ENCODE measurements at regions not wholly inside any gene's neighbourhood (a gene's known extent, or its start where the extent isn't known, plus 50 kb on each side); places are given as distances from the start of the nearest gene placed in this dataset.
"Not testable (repeated sequence)": the region's sequence is repeated elsewhere in the genome, so short reads cannot be mapped to it uniquely, and the experiment has no call there.

DNA sequence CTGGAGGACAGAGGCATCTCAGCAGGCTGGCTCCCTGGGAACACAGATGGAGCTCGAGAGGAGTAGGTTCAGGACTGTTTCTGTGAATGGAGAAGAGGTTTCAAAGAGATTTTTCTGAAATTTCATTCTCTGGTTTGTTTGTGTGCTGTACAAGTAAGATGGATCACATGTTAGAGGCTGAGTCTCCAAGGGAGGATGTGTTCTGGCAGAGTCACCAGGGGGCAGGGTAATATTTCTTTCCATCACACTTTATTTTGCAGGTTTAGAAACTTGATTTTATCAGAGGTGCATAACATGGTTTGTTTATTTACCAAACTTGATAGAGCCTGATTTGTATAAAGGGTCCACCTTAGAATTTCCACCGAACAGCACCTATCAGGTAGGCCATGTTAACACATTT lies 69.2 kb upstream of the ARL15 start:
- TF ChIP-seq, protein P1, sequence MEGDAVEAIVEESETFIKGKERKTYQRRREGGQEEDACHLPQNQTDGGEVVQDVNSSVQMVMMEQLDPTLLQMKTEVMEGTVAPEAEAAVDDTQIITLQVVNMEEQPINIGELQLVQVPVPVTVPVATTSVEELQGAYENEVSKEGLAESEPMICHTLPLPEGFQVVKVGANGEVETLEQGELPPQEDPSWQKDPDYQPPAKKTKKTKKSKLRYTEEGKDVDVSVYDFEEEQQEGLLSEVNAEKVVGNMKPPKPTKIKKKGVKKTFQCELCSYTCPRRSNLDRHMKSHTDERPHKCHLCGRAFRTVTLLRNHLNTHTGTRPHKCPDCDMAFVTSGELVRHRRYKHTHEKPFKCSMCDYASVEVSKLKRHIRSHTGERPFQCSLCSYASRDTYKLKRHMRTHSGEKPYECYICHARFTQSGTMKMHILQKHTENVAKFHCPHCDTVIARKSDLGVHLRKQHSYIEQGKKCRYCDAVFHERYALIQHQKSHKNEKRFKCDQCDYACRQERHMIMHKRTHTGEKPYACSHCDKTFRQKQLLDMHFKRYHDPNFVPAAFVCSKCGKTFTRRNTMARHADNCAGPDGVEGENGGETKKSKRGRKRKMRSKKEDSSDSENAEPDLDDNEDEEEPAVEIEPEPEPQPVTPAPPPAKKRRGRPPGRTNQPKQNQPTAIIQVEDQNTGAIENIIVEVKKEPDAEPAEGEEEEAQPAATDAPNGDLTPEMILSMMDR (IDR thresholded peaks at IDR 0.05): no peak
- no peak for TF ChIP-seq POLR2A (IDR thresholded peaks at IDR 0.05)
- no peak overlapping the region for H3K27ac ChIP-seq
- DNase-seq: no peak
- no peak overlapping the region for H3K4me3 ChIP-seq
- H3K9me3 ChIP-seq: no peaks in the 10 kb centered on the region
- no peaks in the 10 kb centered on the region for H3K36me3 ChIP-seq
- no peaks in the 10 kb centered on the region for H3K27me3 ChIP-seq
- peaks cover 0 to 4% (median 0%) of the 10 kb centered on the region in 4 donors for H3K4me1 ChIP-seq

DNA sequence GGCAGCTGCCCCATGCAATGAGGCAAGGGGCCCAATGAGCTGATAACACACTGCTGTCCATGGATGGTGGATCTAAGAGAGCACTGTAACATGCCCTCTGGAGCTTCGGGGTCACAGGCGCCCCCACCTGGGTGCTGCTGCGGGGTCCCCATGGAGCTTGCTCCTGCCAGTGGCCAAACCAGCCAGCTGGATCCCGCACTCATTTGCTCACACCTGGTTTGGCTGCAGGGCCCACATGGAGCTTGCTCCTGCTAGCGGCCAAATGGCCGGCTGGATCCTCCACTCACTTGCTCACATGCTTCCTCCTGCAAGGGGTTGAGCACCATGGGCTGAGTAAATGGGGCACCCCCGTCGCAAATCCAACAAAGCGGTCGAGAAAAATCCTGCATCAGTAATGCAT lies 68.3 kb upstream of the ARL15 start:
- Histone ChIP-seq H3K9me3 (no peaks in the 10 kb centered on the region), H3K36me3 (no peaks in the 10 kb centered on the region), H3K27ac (no peak overlapping the region), H3K27me3 (no peaks in the 10 kb centered on the region), H3K4me3 (no peak overlapping the region), H3K4me1 (no peaks in the 10 kb centered on the region)
- no peak for DNase-seq
- TF ChIP-seq POLR2A (IDR thresholded peaks at IDR 0.05): no peak
- TF ChIP-seq, protein P1 (IDR thresholded peaks at IDR 0.05): no peak

DNA sequence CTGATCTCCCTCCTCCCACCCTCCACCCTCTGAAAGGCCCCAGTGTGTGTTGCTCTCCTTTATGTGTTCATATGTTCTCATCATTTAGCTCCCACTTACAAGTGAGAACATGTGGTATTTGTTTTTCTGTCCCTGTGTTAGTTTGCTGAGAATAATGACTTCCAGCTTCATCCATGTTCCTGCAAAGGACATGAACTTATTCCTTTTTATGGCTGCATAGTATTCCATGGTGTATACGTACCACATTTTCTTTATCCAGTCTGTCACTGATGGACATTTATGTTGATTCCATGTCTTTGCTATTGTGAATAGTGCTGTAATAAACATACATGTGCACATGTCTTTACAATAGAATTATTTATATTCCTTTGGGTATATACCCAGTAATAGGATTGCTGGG lies 67.0 kb upstream of the ARL15 start:
- not testable (repeated sequence) for DNase-seq, H3K4me3 ChIP-seq, H3K27ac ChIP-seq, H3K36me3 ChIP-seq, H3K9me3 ChIP-seq, H3K27me3 ChIP-seq, H3K4me1 ChIP-seq

DNA sequence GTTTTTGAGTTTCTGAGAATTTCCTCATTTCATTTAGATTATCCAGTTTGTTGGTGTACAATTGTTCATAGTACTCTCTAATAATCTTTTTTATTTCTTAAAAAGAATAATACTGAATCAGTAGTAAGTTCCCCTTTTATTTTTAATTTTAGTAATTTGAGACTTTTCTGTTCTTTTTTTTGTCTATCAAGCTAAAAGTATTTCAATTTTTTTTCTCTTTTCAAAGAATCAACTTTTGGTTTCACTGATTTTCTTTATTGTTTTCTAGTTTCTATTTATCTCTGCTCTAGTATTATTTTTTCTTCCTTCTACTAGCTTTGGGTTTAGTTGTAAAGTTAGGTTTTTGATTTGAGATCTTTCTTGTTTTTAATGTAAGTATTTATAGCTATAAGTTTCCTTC lies 60.6 kb upstream of the ARL15 start:
- no peak for TF ChIP-seq POLR2A (IDR thresholded peaks at IDR 0.05)
- TF ChIP-seq, protein P1 (IDR thresholded peaks at IDR 0.05): no peak
- Histone ChIP-seq H3K27me3 (no peaks in the 10 kb centered on the region), H3K27ac (no peak overlapping the region), H3K9me3 (no peaks in the 10 kb centered on the region), H3K4me3 (no peak overlapping the region), H3K36me3 (no peaks in the 10 kb centered on the region), H3K4me1 (no peaks in the 10 kb centered on the region)
- no peak for DNase-seq

DNA sequence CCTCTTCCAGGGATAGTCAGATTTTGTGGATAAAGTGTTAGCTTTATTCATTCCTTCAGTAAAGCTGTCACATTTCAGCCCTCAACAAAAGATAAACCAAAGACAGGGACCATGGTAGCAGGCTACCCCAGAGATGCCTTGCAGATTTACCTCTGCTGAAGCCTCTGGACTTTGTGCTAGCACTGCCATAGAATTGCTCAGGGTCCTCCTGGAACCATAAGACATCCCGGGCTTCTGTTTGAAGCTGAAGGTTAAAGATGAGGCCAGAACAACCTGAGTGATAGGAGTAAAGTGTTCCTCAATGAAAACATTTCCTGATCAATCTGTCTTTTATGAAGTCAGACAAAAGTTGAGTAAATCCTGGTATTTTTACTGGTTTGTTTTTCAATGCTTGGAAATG lies 57.5 kb upstream of the ARL15 start:
- Histone ChIP-seq H3K4me3 (no peak overlapping the region), H3K9me3 (no peaks in the 10 kb centered on the region), H3K4me1 (no peaks in the 10 kb centered on the region), H3K27me3 (no peaks in the 10 kb centered on the region), H3K27ac (no peak overlapping the region), H3K36me3 (no peaks in the 10 kb centered on the region)
- no peak for TF ChIP-seq POLR2A (IDR thresholded peaks at IDR 0.05)
- TF ChIP-seq, protein P1 (IDR thresholded peaks at IDR 0.05): no peak
- DNase-seq: no peak

DNA sequence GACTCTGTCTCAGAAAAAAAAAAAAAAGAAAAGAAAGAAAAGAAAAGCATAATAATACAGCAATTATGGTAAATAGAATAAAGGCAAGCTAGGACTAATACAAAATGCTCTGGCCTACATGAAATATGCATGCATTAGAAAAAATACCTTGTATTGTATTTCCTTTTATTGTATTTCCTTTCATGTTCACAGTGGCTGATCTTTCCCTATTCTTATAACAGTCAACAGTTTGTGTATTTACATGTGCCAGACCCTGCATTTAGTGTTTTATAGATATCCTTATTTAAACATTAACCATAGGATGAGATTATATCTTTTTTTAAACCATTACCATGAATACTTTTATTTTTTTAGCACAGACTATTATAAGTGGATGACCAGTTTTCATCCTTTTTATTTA lies 56.3 kb upstream of the ARL15 start:
- TF ChIP-seq POLR2A (IDR thresholded peaks at IDR 0.05): no peak
- TF ChIP-seq, protein P1 (IDR thresholded peaks at IDR 0.05): no peak

More for the DNA sequence above, 56.3 kb upstream of the ARL15 start:
- Histone ChIP-seq H3K27ac (no peak overlapping the region), H3K27me3 (no peaks in the 10 kb centered on the region), H3K4me3 (no peak overlapping the region), H3K36me3 (no peaks in the 10 kb centered on the region), H3K9me3 (no peaks in the 10 kb centered on the region), H3K4me1 (no peaks in the 10 kb centered on the region)
- DNase-seq: no peak
